Ishikawa (cell line): ENCODE measurements at regions not wholly inside any gene's neighbourhood (a gene's known extent, or its start where the extent isn't known, plus 50 kb on each side); places are given as distances from the start of the nearest gene placed in this dataset.

Source experiments
- EP300 ChIP-seq: IDR thresholded peaks from 2 replicates; pipeline ENCODE4 v1.6.1; 2012; ENCODE audit warnings: borderline replicate concordance
- YY1 ChIP-seq: IDR thresholded peaks from 2 replicates; pipeline ENCODE4 v1.6.1; 2012; ENCODE audit warnings: low read depth
- TF ChIP-seq, protein P1 (sequence below): IDR thresholded peaks from 2 replicates; pipeline ENCODE4 v1.6.1; 2012
- TF ChIP-seq, protein P2 (sequence below): IDR thresholded peaks from 2 replicates; pipeline ENCODE4 v1.6.1; 2012

DNA sequence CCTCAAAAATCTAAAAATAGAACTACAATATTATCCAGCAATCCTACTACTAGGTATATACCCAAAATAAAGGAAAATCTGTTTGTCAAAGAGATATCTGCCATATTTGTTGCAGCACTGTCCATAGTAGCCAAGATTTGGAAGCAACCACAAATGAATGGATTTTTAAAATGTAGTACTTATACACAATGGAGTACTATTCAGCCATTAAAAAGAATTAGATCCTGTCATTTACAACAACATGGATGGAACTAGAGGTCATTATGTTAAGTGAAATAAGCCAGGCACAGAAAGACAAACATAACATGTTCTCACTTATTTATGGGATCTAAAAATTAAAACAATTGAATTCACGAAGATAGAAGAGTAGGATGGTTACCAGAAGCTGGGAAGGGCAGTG is 135.7 kb upstream of the CCDC28A start:
- TF ChIP-seq, protein P1, sequence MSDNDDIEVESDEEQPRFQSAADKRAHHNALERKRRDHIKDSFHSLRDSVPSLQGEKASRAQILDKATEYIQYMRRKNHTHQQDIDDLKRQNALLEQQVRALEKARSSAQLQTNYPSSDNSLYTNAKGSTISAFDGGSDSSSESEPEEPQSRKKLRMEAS = no peak
- no peak for TF ChIP-seq YY1
- no peak for TF ChIP-seq EP300
- TF ChIP-seq, protein P2, sequence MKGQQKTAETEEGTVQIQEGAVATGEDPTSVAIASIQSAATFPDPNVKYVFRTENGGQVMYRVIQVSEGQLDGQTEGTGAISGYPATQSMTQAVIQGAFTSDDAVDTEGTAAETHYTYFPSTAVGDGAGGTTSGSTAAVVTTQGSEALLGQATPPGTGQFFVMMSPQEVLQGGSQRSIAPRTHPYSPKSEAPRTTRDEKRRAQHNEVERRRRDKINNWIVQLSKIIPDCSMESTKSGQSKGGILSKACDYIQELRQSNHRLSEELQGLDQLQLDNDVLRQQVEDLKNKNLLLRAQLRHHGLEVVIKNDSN = no peak
